Peyer's patch (tissue), 4 donors: ENCODE measurements at regions not wholly inside any gene's neighbourhood (a gene's known extent, or its start where the extent isn't known, plus 50 kb on each side); places are given as distances from the start of the nearest gene placed in this dataset.
A peak's percentile ranks its signal among the peaks of the same experiment; 100 is the strongest.

Source experiments
- POLR2A ChIP-seq, 2 donors: fragments of 450-650 bp; IDR thresholded peaks; one replicate each; pipeline ENCODE4 v1.5.1; 2017; ENCODE audit warnings: antibody characterized with exemption in 2 of 2, mild to moderate bottlenecking in 2 of 2, moderate library complexity in 2 of 2
- TF ChIP-seq, protein P1 (sequence below), 6 experiments: fragments of 450-650 bp in 4 of 6; fragments of 200-600 bp in 2 of 6; sonication (generic) in 1 of 6; IDR thresholded peaks; one replicate each; pipeline ENCODE4 v1.5.1; 2017 to 2019; ENCODE audit warnings: antibody characterized with exemption in 6 of 6, mild to moderate bottlenecking in 3 of 6, moderate library complexity in 1 of 6

DNA sequence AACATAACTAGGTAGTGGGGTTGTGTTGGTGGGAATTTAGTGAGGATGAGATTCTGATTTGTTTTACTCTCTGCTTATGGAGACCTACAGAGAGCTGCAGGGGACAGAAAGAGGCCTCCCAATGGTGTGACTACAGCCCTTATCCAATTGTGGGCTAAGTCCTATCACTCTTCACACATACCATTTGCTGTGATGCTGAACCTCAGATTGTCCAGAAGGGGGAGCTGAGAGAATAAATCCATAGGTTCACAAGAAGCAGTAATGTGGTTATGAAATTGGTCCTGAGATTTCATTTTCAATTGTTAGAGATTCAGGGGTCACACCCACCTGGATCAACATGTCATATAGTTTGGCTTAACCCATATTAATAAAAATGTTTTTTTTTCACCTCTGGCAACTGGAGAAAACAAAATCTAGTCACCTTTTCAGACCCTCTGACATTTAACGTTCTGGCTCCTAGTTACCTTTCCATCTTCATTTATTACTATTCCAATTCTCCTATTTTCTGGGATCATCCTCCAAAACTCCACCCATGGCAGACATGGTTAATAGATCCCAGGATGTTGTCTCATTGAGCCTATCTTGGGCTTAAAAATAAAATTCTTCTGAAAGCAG lies 53.3 kb upstream of the PTPN5 start:
- TF ChIP-seq POLR2A (IDR thresholded peaks at IDR 0.05): no peak
- TF ChIP-seq, protein P1, sequence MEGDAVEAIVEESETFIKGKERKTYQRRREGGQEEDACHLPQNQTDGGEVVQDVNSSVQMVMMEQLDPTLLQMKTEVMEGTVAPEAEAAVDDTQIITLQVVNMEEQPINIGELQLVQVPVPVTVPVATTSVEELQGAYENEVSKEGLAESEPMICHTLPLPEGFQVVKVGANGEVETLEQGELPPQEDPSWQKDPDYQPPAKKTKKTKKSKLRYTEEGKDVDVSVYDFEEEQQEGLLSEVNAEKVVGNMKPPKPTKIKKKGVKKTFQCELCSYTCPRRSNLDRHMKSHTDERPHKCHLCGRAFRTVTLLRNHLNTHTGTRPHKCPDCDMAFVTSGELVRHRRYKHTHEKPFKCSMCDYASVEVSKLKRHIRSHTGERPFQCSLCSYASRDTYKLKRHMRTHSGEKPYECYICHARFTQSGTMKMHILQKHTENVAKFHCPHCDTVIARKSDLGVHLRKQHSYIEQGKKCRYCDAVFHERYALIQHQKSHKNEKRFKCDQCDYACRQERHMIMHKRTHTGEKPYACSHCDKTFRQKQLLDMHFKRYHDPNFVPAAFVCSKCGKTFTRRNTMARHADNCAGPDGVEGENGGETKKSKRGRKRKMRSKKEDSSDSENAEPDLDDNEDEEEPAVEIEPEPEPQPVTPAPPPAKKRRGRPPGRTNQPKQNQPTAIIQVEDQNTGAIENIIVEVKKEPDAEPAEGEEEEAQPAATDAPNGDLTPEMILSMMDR (IDR thresholded peaks at IDR 0.05): peak in 4 of 6 experiments; percentile 37 to 50 (median 42)
